Activated CD8-positive, alpha-beta memory T cell treated with anti-CD3 and anti-CD28 coated beads for 1 hour (primary cell): ENCODE measurements at regions not wholly inside any gene's neighbourhood (a gene's known extent, or its start where the extent isn't known, plus 50 kb on each side); places are given as distances from the start of the nearest gene placed in this dataset.

Source experiments
- DNase-seq, 2 donors: peaks; one replicate each; pipeline ENCODE4 v3.0.0-alpha.2; 2020; ENCODE audit warnings: low read depth in 1 of 2; ENCODE audit errors: extremely low read depth in 1 of 2

DNA sequence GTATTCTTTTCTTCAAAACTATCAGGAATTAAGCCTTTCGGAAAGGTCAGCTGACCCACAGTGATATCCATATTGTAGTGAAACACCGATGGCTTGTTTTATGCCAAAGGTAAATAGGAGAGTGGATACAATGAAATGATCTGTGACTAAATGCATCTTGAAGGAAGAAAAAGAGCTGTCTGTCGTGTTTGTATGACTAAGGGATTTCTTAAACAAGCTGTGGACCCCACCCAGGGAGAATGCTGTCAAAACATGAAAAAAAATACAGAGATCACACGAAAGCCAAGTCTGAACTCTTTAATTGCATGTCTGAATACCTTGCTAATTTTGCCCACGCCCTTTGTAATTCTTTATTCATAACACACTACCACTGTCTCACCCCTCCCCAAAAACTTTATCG, 286.4 kb upstream of the WWC1 start:
- no peak for DNase-seq

DNA sequence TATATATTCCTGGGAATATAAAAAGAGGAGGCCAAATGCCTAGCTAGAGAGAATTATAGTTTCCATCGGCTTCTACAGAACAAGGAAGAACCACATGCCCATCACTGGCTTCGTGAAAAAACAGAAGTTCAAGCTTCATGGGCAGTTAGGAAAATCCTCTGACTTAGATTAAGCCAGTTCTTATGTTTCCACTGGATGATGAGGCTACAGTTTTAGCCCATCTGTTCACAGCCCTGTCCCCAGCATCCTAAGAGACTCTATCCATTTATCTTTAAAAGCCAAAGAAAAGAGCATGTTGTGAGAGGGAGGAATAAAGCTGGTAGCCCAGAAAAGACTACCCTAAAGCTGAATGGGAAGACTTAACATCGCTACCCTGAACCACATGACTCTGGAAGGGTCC, 285.5 kb upstream of the WWC1 start:
- no peak for DNase-seq

DNA sequence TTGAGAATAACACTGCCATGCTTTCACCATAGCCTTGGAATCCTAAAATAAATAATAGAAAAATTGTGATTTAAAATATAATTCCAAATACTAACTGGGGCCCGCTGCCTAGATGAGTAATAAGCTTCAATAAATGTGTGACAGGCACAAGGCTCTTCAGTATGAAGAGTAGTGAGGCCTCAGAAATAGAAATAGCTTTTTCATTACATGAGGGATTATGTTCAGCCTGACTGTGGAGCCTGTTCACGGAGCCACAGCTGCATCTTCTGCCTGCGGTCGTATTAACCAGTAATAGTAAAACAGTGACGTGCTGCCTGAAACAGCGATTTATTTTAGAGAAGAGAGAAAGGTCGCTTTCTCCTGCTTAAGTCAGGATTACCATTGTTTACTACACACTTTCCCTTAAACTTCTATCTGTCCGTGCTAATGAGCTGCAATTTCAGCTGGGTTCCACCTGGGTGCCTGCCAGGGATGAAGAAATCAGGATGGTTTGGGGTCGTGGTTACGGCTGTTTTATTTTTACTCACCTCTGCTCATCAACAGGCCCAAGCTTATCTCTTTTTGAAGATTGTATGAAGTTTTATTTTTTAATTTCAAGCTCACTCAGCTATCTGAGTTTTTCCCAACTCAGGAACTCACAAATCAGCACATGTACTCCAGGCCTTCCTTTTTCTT, 284.9 kb upstream of the WWC1 start:
- no peak for DNase-seq

DNA sequence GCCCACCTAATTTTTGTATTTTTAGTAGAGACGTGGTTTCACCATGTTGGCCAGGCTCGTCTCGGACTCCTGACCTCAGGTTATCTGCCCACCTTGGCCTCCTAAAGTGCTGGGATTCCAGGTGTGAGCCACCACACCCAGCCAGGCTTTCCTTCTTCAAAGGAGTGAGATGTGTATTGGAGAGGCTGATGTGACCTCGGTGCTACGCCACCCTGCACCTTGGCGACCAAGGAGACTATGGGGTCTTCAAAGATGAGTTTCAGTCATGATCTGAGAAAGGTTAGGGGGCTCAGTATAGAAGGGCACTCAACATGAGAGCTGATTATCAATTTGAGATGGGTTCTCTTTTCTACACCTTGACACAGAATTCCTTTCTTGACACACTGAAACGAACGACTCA, 284.2 kb upstream of the WWC1 start:
- DNase-seq: no peak

DNA sequence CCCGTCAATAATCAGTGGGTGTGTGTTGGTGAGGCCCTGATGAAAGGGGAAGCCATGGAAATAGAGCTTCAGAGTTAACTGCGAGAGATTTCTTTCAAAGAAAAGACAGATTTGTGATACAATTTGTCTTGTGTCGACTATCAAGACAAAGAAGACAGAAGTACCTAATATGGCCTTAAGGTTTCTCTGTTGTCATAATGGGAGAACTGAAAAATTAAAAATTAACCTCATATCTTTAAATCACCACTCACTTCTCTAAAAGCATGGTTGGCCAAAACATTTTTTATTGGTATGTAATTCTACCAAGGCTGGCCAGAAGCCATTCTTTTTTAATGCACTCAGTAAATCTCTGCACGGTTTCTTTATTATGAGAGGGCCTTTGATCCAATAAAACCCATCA, 282.9 kb upstream of the WWC1 start:
- DNase-seq: no peak

DNA sequence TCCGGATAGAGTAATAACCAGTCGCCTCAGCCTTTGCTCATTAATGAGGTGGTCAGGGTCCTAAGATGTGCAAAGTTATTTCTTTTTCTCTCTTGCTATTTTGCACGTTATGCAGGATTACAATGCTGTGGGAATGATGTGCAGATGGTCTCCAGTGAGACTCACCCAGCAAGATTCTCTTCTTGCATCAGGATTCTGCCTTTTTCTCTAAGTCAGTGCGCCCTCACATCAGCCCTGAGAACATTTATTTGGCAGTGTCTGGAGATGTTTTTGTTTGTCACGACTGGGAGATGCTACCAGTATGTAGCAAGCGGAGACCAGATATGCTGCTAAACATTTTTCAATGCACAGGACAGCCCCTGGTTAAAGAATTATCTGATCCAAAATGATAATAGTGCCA, 280.3 kb upstream of the WWC1 start:
- DNase-seq: no peak

DNA sequence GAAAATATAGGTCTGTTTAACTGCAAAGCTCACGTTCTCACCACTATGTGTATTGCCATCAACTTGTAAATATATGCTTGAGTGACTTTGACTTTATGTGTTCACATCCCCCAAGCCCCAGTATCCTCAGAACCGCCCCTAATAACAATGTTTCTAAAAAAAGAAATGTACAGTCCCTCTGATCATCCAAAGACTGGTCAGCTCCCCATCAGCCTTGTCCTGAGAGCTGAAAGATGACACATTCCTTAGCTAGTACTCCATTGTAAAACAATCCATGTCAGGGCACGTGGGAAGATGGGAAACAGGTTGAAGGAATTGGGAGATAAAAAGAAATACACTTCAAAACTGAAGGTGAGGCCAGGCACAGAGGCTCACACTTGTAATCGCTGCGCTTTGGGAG, 279.4 kb upstream of the WWC1 start:
- DNase-seq: no peak

DNA sequence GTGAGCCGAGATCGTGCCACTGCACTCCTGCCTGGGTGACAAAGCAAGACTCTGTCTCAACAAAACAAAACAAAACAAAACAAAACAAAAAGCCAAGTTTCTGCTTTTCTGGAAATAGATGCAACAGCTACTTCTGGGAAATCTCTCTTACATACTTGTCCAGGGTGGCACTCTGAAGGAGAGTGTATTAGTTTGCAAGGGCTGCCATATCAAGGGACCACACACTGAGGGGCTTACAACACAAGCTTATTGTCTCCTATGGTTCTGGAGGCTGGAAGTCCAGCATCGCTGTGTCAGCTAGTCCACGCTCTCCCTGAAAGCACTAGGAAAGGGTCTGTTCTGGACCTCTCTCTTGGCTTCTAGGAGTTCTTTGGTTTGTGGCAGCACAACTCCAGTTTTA, 277.9 kb upstream of the WWC1 start:
- DNase-seq: no peak

DNA sequence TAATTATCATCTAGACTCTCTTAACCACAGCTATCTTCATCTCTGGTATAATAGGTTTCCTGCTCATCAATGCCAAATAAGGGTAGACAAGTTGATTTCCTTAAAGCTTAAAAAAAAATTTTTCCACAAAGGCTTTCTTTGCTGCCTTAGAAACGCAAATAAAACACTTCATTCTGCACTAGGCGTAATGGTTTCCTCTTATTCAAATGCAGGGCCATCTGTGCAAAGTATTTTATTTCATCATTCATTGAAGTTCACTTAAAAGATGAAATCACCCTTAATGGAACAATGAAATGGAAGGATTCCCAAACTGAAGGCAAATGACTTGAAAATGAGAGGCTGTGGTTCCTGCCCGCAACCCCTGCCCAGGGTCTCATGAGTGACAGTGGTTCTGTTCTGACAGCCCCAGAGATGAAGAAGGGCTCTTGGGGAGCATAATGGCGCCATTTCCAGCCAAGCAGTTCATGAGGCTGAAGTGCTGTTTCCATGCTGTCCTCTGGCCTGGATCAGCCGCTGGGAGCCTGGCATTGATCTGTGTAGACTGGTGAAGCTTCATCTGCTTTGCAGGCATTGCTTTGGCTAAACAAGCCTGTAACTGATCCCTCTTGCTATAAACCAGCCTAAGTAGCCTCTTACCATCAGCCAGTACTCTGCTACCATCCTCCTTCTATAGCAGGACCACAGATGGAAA, 276.9 kb upstream of the WWC1 start:
- no peak for DNase-seq

DNA sequence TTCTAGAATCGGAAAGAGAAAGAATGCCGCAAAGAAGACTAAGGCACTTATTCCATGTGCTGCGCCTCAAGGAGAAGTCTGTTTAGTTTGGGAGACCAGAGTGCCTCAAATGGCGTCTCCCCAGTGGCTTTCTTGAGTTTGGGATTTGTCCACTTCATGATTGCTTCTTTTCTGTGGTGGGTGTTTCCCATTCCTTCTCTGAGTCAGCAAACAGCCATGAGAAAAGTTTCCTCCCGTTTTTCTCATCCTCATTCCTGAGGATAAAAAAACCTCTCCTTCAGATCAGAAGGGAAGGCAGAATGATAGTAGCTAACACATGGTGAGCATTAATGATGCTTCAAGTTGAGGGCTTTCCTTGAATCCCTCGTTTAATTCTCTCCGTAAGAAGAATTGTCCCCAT, 275.9 kb upstream of the WWC1 start:
- DNase-seq: no peak

DNA sequence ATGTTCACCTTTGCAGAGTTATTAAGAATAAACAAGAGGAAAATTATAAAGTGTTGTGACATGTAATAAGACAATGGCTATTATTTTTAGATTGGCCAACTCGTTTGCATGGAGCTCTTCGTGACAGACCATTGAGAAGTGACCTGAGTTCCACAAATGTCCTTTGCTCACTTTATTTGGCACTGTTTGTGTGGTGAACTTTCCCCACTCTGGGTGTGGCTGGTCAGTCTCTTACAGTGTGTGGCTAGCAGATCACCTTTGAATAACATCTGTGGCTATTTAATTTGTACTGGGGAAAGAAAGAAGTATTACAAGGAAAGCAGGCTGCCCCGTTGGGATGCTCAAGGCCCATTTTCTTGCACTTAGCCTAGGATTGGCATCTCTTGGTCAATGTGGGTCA, 274.1 kb upstream of the WWC1 start:
- no peak for DNase-seq

DNA sequence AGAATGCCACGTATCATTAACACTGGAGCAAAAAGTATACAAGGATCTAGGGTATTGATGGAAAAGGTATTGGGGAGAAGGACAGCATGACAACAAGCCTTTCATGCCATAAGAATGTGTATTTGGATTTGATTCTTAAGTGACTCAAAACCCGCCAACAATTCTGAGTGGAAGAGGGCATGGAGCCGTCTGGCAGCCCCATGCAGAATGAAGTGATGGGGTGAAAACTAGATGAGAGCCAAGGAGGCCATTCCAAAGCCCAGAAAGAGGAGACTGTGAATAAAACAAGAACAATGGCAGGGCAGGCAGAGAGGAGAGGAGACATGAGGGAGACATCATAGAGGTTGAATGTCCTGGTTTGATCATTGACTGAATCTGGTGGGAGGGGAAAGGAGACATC, 272.3 kb upstream of the WWC1 start:
- no peak for DNase-seq

DNA sequence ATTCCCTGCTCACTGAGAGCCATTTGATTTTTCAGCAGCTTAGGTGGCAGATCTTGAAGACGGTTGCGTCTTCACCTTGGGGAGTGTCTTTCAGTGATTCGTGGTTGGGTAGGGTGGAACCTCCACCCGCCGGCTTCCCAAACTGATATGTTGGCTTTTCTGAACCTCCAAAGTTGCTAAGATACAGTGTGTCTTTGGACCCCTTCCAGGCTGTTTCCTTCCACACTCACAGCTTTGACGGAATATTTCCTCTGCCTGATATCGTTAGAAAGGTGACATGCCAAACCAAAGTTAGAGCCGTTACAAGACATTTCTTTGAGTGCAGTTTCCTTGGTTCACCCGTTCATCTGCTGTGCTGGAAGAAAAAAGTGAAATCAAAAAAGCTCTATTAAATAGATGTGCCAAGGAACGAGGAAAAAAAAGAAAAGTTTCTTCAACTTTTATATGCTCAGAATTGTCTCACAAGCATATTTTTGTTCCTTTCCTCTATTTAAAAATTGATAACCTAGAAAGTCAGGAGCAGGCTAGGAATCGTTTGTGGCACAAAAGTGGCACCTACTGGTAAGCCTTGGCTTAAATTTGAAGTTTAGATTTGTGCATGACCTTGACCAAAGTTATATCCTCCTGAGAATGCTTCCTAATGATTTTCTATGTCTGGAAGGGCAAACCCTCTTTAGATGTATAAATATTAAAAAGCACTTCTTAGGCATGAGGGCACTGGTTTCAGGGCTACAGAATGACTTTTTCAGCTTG, 270.7 kb upstream of the WWC1 start:
- no peak for DNase-seq

DNA sequence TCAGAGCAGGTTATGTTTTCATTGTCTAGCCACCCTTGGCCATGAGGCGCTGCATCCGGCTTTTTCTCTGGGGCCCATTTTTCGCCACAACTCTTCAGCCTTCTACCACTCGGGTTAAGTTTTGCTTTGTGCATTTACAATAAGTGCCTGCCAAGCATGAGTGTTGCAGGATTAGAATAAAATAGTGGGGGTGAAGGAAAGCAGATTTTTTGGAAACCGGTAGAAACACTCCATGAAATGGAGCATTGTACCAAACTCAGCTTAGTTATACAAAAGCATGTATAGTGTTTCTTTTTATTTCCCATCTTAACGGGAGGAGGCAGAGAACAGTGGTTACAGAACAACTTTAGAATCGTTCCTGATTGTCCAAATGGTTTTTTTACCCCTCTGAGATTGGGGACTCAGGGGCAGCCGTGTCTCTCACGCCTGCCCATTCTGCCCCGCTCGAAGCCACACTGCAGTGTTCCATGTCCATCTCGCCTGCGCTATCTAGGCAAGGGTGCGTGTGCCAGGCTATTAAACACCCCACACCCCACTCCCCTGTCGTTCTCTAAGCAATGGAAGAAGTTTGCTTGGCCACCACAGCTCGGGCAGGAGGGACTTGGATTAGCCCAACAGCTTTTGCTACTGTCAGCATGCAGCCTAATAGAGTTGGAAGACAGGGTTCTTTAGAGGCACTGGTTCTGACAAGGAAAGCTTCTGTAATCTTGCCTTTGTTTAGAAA, 268.8 kb upstream of the WWC1 start:
- no peak for DNase-seq

DNA sequence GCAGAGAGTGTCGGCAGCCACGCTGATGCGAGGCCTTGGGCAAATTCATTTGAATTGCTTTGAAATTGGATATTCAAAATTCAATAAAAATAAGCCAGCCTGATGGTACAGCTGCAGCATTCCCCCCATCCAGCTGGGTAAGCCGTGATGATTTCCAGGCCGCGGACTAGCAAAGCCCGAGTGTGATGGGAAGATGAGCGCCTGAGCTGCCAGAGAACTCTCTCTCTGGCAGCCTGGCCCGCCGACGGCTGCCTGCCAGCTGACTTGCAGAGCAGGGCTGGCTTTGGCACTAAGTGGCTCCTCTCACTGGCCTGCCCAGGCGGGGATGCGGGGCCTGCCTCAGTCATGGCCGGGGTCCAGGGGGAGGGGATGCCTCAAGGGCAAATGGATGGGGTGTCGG, 268.3 kb upstream of the WWC1 start:
- DNase-seq: no peak

DNA sequence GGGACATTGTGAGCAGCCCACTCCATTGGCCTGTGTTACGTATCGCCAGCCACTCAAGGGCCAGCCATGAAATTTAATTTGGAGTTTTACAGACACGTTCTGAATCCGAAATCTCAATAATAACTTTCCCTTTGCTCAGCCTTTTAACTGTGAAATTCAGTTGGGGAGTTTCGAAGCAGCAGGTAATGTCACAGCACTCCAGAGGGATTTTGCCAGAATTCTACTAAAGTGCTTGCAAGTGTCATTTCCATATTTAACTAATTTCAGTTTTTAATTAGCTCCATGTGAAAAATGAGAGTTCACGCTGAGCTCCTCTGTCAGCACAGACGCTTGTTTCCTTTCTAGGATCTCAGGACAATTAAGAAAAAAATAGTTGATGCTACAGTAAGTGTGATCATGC, 267.1 kb upstream of the WWC1 start:
- no peak for DNase-seq

DNA sequence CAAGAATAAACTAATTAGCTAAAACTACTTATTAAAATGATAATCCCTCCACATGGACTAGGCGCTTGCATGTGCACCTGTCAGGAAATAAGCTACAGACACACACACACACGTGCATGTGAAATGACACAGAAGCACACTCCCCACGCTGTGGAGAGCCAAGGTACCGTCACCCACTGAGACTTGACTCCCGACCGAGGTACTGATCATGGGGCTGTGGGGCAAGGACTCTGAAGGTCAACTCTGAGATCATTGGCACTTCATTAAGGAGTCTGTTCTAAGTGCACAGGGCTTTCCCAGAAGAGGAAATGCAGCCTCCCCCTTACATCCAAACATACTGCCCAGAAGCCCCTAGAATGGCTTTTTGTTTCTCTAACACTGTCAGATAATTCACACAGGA, 264.4 kb upstream of the WWC1 start:
- no peak for DNase-seq

DNA sequence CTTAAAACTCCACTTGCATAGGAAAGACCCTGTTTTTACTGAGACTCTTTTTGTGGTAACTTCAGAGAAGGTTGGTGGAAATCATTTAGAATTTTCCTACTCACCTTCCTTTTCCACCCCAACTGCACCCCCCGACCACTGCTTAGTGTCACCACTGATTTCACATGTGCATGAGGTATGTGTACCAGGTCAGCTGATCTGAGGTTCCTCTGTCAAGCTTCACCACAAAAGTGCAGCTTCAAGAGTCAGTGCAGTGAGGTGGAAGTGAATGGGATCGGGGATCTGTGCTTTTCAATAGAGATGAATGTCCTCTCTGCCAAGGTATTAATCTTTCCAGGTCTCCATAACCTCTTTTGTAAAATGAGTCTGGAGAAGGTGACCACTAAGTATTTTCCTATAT, 260.5 kb upstream of the WWC1 start:
- no peak for DNase-seq

DNA sequence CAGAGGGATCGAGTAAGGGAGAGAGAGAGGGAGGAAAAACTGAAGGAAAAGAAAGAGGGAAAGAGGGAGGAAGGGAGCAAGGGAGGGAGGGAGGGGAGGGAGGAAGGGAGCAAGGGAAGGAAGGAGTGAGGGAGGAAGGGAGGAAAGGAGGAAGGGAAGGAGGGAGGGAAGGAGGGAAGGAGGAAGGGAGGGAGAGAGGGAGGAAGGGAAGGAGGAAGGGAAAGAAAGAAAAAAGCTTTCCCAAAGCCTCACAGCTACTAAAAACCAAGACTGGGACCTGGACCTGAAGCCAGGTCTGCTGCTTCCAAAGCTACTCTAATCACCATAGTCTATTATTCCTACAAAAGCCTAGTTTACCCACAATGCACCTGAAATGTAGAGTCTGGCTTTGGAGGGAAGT, 259.8 kb upstream of the WWC1 start:
- no peak for DNase-seq

DNA sequence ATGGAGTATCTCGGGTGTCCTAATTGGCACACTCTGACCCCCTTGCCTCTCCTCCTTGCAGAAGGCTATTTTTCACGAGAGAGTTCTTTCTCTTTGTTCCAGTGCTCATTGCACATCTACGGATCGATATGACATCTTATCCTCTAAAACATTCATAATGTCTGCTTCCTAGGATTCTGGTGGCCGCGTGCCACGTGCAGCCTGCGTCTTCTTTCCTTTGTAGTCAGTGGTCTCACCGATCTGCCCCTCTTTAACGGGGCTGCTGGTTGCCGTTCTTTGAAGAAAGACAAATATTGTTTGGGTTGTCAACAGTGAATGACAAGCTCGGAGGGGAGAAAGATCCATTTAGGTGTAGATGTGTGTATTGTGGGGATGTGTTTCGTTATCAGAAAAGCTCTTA, 252.4 kb upstream of the WWC1 start:
- no peak for DNase-seq

DNA sequence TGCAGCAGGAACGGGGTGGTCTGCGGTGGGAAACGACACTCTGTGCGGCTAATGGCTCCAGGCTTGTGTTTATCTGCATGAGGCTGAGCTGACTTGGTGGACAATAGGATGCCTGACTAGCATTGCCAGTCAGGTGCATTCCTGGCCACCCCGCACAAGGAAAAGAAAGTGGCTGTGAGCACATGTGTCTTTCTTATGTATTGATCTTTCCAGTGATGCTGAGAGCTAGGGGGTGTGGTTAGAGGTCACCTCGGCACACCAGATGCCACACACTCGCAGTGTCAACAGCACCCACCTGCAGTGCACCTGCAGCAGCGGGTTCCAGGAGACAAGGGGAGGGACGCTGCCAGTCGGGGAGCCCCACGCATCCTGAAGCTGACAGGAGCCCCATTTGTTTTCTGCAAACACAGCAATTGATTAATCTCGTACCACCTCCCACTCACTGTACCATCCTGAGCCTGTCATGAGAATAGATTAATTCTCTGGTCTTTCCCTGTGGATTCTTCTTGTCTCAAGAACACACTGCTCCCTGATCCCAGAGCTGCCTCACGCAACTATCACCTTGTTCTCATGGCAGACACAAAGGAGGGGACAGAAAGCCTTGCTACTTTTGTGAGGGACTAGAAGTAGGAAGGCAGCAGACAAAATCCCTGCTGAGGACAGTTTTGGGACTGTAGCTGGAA, 251.7 kb upstream of the WWC1 start:
- no peak for DNase-seq
